ENCODE measurements at regions not wholly inside any gene's neighbourhood (a gene's known extent, or its start where the extent isn't known, plus 50 kb on each side); places are given as distances from the start of the nearest gene placed in this dataset.

GRCh38 chr17:68143425-68143824 lies 104.4 kb upstream of the AMZ2 start:
- ATAC-seq: no peak
- no peak for TF ChIP-seq CTCF (IDR thresholded peaks at IDR 0.05)
- H3K9me3 ChIP-seq: no peaks in the 10 kb centered on the region
- no peaks in the 10 kb centered on the region for H3K4me1 ChIP-seq
- no peak for DNase-seq
- no peak overlapping the region for H3K4me3 ChIP-seq
- intact Hi-C loops (cut with DNase I): no loop called here
- H3K27ac ChIP-seq: no peak overlapping the region
- no peaks in the 10 kb centered on the region for H3K36me3 ChIP-seq
- no peaks in the 10 kb centered on the region for H3K27me3 ChIP-seq

- H3K27me3 ChIP-seq: no peaks in the 10 kb centered on the region
- DNase-seq (no peak), ATAC-seq (no peak)
- no peaks in the 10 kb centered on the region for H3K36me3 ChIP-seq
- H3K4me1 ChIP-seq: no peaks in the 10 kb centered on the region
- H3K4me3 ChIP-seq: no peak overlapping the region
- no peak for TF ChIP-seq CTCF (IDR thresholded peaks at IDR 0.05)
- no peaks in the 10 kb centered on the region for H3K9me3 ChIP-seq
- intact Hi-C loops (cut with DNase I): no loop called here
- H3K27ac ChIP-seq: no peak overlapping the region
These were observed 102.8 kb upstream of the AMZ2 start for GRCh38 chr17:68145088-68145487.

GRCh38 chr17:68148936-68149335 lies 98.9 kb upstream of the AMZ2 start:
- no peak for TF ChIP-seq CTCF (IDR thresholded peaks at IDR 0.05)
- Histone ChIP-seq H3K4me1 (no peaks in the 10 kb centered on the region), H3K27ac (no peak overlapping the region), H3K27me3 (no peaks in the 10 kb centered on the region), H3K4me3 (no peak overlapping the region), H3K9me3 (no peaks in the 10 kb centered on the region), H3K36me3 (no peaks in the 10 kb centered on the region)
- intact Hi-C loops (cut with DNase I): no loop called here
- ATAC-seq: no peak
- DNase-seq: no peak

- H3K4me3 ChIP-seq: no peak overlapping the region
- TF ChIP-seq CTCF (IDR thresholded peaks at IDR 0.05): no peak
- no peaks in the 10 kb centered on the region for H3K36me3 ChIP-seq
- no peaks in the 10 kb centered on the region for H3K4me1 ChIP-seq
- no peaks in the 10 kb centered on the region for H3K9me3 ChIP-seq
- no peak overlapping the region for H3K27ac ChIP-seq
- DNase-seq (no peak), ATAC-seq (no peak)
- no peaks in the 10 kb centered on the region for H3K27me3 ChIP-seq
- intact Hi-C loops (cut with DNase I): no loop called here
These were observed 95.7 kb upstream of the AMZ2 start for GRCh38 chr17:68152161-68152571.

- H3K36me3 ChIP-seq: no peaks in the 10 kb centered on the region
- no peak overlapping the region for H3K4me3 ChIP-seq
- no peaks in the 10 kb centered on the region for H3K9me3 ChIP-seq
- ATAC-seq (no peak), DNase-seq (no peak)
- H3K4me1 ChIP-seq: no peaks in the 10 kb centered on the region
- intact Hi-C loops (cut with DNase I): no loop called here
- no peak overlapping the region for H3K27ac ChIP-seq
- no peaks in the 10 kb centered on the region for H3K27me3 ChIP-seq
- TF ChIP-seq CTCF (IDR thresholded peaks at IDR 0.05): no peak
These were observed 92.2 kb upstream of the AMZ2 start for GRCh38 chr17:68155692-68156091.
